EL (cell line): ENCODE measurements at regions not wholly inside any gene's neighbourhood (a gene's known extent, or its start where the extent isn't known, plus 50 kb on each side); places are given as distances from the start of the nearest gene placed in this dataset.

Experiments used
- DNase-seq: peaks from one replicate; pipeline ENCODE4 v3.0.0-alpha.2; 2016

DNA sequence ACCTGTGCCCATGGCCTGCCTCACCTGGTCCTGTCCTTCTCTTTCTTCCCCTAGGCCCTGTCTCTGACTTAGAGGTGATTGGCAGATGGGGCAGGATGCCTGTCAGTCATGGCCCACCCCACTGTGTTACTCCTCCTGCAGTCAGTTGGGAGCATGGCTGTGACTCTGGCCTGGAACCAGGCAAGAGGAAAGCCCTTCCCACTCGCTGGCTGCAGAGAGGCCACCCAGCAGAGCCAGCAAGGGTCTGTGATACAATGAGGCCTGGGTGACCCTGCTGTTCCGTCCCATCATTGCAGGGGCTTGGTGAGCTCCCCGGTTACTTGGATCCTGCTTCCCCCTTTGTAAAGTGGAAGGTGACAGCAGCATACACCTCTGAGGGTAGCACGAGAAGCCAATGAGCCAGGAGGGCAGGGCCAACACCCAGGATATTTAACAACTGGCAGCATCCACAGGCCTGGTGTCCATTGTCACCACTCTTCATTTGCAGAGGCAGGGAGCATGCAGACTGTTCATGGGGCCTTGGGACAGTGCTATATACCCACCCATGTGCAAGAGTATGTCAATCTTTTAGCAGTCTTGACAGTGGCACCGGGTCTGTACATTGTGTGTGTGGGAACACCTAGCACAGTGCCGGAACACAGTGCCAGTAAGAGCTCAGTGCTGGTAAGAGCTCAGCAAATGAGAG is 191.0 kb upstream of the C1orf174 start:
- no peak for DNase-seq

- DNase-seq = no peak
These were observed 191.9 kb upstream of the C1orf174 start for GRCh38 chr1:4091996-4092395.

DNA sequence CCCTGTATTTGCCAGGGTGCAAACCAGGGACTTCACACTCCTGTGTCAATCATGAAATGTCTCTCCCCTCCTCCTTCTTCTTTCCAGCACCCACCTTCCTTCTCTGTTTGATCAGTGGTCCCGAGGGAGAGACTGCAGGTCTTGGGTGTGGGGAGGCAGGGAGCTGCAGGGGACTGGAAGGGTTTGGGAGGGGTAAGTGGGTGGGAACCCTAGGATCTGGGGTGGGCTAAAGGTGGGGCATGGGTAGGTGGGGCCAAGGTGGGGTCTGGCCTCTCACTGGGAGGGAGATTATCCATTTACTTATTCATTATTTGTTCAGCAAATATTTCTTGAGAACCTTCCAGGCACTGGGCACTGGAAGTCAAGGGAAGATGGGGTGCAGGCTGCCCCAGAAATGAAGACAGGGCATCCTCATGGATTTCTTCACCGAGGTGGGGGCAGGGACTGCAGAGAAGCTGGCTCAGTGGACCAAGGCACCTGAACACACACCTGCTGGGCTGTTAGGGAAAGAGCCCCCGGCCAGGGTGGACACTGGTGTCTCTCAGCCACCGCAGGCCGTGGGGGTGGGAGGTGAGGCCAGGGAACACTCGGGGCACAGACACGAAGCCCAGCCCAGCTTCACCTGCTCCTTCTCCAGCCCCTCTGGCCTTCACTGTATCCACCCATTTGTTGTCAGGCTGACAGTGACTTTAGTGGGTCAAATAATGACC is 193.9 kb upstream of the C1orf174 start:
- no peak for DNase-seq

- DNase-seq = no peak
These were observed 195.4 kb upstream of the C1orf174 start for GRCh38 chr1:4095433-4095971.

DNA sequence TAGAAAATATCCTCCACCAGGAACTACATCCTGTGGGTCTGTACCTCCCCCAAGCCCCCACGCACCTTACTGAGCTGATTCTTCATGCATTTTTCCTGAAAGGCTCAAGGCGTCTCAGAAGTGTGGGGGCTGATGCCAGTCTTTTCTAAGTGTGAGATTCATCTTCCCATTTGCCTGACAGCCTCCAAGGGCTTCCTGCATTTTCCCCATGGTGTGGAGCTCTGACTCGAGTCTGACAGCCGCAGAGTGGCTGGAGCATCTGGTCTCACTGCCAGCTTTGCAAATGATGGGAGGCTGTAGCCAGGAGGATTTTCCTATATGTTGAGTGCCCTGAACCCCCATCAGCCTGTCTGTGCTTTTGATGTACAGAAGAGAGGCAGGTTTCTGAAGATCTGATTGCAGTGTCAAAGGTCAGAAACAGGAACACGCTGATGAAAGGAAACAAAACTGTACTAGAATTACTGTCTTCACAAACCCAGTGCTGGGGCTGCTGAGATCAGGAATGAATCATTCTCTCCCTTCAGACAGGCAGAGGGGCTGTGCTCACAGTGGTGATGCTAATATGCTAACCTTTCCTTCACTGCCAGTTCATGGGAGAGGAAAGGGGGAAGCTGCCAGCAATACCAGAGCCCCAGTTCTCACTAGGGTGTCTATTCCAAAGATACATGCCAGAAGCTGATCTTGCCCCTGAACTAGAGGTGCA is 201.5 kb upstream of the C1orf174 start:
- DNase-seq = no peak

DNA sequence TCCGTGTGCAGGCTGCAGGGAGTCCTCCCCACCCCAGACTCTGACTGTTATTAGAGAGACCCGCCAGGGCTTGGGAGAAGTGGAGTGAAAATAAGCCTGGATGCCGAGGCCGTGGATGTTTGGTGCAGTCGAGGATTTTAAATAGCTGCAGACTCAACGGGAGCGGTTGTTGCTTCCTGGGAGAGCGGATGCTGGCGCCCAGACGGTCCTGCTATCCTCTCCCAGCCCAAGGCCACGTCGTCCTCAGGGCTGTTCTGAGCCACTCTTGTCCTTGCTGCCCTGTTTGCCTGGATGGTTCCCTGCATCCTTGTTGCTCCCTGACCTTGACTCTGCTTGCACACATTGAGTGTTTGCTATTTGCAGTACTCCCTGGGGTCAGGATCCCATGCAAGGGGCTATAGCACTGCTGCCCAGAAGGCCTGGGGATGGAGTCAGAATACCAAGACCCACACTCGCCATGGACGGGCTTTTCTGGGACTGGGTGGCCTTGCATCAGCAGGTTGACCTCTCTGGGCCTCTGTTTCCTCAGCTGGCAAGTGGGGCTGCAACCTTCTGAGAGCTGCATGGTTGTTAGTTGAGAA is 205.3 kb upstream of the C1orf174 start:
- no peak for DNase-seq

DNA sequence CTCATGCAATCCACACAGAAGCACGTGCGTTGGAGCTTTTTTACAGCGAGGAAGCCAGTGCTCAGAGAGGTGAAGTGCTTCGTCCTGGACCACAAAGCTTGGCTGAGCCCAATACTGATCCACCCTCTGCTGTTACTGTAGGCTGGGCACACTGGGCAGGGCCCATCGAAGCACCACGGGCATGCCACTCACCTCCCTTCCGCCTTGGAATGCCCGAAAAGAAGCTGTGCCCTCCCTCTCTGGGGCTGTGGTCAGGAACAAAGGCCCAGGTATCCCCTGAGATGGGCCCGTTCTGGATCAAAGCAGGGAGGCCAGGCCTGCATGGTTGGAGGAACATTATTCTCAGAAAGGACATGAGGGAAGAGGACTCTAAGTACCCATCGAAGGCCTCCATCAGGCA is 206.7 kb upstream of the C1orf174 start:
- no peak for DNase-seq

DNA sequence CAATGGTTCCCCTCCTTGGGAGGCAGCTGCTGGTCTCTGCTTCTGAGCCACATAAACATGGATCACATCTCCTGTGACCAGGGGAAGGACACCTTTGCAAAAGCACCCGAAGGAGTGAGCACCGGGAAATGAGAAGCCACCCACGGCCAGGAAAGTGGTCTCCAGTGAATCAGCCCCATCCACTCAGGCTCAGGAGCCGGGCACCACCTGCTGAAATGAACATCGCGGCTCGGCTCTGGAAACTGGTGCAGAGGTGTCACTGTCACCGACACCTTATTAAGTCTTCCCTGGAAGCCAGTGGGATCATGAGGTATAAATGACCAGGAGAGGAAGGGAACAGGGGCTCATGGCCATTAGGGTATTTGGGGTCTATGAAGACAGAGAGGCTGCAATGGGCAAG is 207.2 kb upstream of the C1orf174 start:
- no peak for DNase-seq

DNA sequence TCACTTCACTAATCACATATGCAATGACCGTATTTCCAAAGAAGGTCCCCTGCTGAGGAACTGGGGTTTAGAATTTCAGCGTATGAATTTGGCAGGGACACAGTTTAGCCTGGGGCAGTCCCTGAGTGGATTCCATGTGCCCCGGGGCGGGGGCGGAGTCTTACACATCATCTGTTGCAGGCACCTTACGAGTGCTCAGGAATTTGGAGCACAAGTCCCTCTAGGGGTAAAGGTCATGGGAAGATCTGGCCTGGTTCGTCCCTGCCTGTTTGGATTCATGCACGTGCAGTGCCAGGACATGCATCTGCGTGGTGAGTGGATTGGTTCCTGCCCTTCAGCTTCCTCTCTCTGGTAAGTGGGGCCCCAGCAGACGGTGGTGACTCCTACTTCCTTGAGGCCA is 208.3 kb upstream of the C1orf174 start:
- DNase-seq = no peak

DNA sequence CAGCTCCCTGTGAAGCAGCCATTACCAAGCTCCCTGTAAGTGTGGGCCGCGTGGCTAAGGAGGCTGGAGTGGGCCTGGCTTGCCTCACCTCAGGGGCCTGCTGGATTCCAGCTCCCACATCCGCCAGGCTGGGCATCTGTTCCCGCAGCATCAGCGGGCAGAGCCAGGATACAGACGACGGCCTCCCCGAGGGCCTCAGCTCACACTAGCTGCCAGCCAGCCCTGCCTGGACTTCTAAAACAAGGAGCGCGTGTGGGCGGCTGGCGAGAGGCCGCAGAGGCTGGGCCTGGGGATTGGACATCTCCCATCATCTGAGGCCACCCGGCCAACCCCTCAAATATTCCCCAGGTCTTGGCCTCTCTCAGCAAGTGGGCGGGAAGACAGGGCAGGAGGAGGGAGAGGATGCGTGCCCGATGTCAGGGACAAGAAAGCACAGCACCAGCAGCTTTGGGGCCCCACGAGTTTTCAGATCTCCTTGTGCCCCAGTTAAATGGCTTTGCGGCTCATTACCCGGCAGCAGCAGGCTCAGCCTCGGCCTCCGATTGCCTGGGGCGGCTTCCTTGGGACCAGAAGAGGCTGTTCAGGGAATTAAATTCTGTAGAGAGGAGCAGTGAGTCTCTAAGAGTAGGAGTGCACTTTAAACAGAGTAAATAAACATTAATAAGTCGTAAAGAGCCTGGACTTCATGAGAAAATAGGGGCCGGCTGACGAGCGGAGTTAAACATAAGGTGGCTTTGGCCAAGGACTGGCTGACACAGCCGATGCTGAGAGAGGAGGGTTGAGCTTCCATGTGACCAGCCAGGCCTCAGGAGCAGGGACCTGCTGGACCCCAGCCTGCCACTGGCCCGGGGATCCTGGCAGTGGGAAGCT is 208.9 kb upstream of the C1orf174 start:
- DNase-seq = no peak

DNA sequence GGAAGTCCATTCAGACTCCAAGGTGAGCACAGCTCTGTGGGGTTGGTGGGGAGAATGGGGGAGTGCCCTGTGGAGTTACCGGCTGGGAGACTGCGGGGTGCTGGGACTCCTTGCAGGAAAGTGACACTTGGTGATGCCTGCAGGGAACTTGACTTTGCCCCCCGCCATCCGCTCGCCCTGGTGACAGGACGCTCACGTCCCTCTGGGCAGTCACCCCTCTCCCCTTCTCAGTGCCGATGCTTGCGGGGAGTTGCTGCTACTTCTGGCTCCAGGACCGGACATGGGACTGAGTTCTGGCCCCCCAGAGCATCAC is 209.5 kb upstream of the C1orf174 start:
- DNase-seq = no peak

GRCh38 chr1:4110888-4111287 is 210.8 kb upstream of the C1orf174 start:
- no peak for DNase-seq

DNA sequence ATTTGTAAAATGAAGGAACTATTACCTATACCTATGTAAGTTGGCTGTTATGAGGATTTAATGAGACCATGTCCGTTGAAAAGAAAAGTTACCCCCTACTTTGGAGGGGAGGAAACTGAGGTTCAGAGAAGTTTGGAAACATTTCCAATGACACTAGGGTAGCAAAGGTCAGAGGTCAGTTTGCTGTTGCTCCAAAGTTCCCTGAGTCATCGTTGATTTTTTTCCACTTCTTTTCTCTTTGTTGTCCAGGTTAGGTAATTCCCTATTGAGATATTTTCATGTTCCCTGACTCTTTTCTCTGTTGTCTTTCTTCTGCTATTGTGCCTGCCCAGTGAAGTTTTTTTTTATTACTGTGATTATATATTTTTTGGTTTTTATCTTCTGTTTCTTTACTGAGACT is 213.8 kb upstream of the C1orf174 start:
- no peak for DNase-seq

GRCh38 chr1:4115191-4115900 is 215.3 kb upstream of the C1orf174 start:
- no peak for DNase-seq

- no peak for DNase-seq
These were observed 217.1 kb upstream of the C1orf174 start for GRCh38 chr1:4117196-4117595.

DNA sequence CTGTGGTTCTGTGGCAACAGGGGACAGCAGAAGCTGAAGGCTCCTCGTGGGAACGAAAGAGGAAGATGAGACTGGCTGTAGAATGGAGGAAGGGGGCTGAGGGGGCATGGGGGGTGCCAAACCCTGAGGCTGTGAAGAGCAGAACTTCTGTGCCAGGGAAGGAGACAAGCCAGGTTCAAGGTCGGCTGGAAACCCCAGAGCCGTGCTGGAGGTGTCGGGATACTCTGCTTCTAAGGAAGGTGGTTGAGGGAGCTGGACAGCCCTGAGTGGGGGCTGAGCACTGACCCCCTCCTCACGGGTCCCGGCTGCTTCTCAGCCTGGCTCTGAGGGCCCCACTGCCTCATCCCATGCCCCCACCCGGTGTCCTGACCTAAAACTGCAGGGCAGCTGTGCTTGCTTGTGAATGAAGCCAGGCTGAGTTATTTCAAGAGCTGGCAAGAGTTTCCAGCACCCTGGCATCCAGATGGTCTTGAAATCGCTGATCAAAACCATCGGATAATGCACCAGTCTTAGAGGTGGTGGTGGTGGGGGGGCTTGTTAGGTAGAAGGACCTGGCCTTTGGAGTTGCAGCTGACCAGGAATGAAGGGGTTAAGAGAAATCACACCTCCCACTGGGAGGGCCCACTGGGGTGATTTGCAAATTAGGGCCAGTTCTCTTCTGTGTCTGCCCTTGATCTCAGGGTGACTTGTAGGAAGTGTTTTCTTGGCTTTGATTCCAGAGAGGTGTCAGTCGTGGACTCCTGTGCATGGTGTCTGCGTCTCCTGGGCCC is 218.9 kb upstream of the C1orf174 start:
- DNase-seq = no peak

- no peak for DNase-seq
These were observed 219.6 kb upstream of the C1orf174 start for GRCh38 chr1:4119516-4120220.

GRCh38 chr1:4120557-4121292 is 220.7 kb upstream of the C1orf174 start:
- DNase-seq = no peak

DNA sequence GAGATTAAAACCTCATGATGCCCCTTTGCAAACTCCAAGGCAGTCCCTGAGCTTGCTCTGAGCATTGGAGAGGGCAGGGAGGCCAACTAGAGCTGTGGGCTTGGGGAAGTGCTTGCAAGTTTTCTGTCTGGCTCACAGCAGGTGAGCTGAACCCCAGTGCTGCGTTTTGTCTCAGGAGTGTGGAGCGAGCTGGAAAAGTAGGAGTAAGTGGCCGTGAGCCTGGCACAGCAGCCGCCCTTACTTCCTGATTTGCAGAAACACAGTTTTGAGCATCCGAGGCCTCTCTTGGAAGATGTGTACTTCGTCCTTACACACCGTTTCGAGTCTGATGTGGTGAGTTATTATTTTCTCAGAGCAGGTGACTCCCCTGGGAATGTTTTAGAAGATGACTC is 221.2 kb upstream of the C1orf174 start:
- no peak for DNase-seq
